ENCODE measurements at regions not wholly inside any gene's neighbourhood (a gene's known extent, or its start where the extent isn't known, plus 50 kb on each side); places are given as distances from the start of the nearest gene placed in this dataset.

DNA sequence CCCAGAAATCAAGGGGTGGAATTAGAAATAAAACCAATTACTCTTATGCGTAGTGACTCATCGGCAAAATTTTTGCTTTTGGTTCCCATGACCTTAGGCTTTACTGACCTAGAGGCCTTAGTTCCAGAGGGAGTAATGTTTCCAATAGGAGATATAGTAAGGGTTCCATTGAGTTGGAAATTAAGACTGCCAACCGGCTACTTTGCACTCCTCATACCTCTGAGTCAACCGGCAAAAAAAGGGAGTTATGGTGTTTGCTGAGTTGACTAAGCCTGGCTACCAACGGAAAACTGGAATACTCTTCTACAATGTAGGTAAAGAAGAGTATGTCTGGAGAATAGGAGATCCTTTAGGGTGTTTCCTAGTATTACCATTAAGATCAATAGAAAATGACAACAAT is 919.8 kb downstream of the CENPC start:
- TF ChIP-seq, protein P1, sequence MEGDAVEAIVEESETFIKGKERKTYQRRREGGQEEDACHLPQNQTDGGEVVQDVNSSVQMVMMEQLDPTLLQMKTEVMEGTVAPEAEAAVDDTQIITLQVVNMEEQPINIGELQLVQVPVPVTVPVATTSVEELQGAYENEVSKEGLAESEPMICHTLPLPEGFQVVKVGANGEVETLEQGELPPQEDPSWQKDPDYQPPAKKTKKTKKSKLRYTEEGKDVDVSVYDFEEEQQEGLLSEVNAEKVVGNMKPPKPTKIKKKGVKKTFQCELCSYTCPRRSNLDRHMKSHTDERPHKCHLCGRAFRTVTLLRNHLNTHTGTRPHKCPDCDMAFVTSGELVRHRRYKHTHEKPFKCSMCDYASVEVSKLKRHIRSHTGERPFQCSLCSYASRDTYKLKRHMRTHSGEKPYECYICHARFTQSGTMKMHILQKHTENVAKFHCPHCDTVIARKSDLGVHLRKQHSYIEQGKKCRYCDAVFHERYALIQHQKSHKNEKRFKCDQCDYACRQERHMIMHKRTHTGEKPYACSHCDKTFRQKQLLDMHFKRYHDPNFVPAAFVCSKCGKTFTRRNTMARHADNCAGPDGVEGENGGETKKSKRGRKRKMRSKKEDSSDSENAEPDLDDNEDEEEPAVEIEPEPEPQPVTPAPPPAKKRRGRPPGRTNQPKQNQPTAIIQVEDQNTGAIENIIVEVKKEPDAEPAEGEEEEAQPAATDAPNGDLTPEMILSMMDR (IDR thresholded peaks at IDR 0.05), result no peak

DNA sequence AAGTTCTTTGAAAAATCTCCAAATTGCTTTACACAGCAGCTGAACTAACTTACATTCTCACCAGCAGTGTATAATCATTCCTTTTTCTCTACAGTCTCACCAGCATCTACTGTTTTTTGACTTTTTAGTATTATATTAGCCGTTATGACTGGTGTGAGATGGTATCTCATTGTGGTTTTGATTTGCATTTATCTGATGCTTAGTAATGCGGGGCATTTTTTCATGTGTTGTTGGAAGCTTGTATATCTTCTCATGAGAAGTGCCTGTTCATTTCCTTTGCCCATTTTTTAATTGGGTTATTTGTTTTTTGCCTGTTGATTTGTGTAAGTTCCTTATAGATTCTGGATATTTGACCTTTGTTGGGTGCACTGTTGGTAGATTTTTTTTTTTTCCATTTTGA is 931.7 kb downstream of the CENPC start:
- TF ChIP-seq, protein P1 (IDR thresholded peaks at IDR 0.05), result no peak

DNA sequence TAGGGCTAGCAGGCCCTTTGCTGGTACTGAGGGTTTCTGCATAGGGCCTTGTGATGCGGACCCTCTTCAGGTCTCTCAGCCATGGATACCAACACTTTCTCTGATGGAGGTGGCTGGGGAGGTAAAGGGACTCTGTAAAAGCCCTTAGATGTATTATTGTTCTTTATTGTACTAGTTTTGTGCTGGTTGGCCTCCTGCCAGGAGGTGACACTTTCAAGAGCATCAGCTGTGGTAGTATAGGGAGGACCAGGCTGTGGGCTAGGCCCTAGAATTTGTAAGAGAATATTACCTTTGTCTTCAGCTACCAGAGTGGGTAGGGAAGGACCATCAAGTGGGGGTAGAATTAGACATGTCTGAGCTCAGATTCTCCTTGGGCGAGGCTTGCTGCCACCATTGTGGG is 936.3 kb downstream of the CENPC start:
- TF ChIP-seq, protein P1 (IDR thresholded peaks at IDR 0.05), result no peak

DNA sequence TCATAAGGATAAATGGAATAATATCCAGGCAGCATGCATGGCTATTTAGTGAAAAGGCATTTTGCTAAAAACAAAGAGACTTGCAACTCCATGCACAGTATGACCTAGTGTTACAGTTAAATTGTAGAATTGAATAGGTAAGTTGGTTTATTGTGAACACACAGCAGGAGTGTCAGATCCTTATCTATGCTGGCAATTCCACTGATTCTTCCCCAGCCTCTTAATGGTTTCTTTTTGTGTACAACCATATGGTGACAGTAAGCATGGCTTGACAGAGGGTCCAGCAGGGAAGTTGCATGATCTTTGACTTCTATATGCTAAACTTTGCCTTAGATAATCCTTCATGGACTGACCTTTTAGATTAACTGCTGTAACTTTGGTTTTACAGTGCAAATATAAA is 936.6 kb upstream of the EPHA5 start:
- TF ChIP-seq, protein P1 (IDR thresholded peaks at IDR 0.05), result no peak

DNA sequence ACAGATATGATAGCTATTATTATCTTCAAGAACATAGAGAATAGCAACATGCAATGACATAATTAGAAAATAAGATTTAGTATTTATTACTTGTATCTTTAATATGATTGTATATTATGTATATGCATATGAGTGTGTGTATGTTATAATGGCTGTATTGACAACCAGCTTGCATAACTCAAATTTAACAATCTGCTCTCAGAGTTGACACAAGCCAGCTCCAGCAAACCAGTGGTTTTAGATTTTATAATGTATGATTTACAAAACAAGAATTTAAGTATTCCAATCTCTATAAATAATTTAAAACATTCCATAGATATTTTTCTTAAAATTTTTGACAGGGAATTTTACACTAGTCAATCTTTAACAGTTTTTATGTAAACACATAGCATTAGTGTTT is 935.9 kb upstream of the EPHA5 start:
- TF ChIP-seq, protein P1 (IDR thresholded peaks at IDR 0.05), result no peak

DNA sequence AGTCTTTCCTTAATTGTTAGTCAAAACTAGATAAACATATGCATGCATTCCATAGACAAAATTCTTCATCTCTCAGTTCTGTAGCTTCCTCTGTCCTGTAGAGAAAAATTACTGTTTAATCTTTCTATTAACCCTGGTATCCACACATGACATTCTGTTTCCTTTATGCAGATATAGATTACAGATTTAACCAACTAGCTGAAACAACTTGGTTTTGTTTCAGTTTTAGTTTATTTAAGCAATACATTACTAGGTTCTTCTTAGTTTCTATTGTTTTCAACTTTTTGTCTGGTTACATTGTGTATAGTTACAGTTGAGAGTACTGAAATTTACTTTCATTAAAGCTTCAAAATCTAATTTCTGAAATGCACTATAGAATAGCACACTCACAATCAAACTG is 933.9 kb upstream of the EPHA5 start:
- TF ChIP-seq, protein P1 (IDR thresholded peaks at IDR 0.05), result no peak

DNA sequence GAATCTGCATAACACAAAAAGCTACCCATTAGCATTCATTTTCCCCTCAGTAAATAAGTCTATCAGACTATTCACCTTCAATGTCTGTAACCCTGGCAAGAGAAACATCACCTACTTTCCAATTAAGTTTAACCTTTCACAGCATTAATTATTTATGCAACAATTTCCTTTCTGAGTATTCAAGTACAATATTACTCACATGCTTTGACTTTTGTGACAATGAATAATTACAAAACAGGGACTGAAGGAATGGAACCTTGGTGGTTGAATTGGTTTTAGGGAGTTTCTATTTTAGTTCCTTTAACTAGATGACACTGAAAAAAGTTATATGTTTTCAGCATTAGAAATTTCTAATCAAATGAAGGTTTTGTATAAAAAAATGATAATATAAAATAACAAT is 932.3 kb upstream of the EPHA5 start:
- TF ChIP-seq, protein P1 (IDR thresholded peaks at IDR 0.05), result no peak

DNA sequence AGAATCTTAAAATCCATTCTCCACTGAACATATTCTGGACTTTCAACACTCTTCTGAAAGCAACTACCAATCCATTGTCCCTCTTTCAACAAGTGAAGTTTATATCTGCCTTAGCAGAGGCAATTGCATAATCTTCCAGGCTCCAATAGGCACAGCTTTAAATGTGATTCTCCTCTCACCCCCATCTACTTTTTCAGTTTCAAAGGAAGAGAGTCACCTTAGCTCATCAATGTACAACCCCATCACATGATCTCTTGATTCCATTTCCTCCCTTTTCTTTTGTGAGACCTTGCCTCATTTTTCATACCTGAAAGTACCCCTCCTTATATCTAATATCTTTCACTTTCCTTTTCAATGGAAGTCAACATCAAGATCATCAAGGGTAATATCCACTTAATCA is 921.7 kb upstream of the EPHA5 start:
- TF ChIP-seq, protein P1 (IDR thresholded peaks at IDR 0.05), result no peak
